Heart left ventricle (tissue), 16 donors: ENCODE measurements at regions not wholly inside any gene's neighbourhood (a gene's known extent, or its start where the extent isn't known, plus 50 kb on each side); places are given as distances from the start of the nearest gene placed in this dataset.

Experiments
- ATAC-seq, 4 donors: fragments of 200-7000 bp; cut with Tn5 transposase; one replicate each; pipeline ENCODE4 v1.9.1; 2020 to 2022; ENCODE audit warnings: moderate library complexity in 4 of 4, mild to moderate bottlenecking in 3 of 4, moderate number of reproducible peaks in 1 of 4
- DNase-seq, 5 donors: peaks; one replicate each; pipeline ENCODE4 v3.0.0-alpha.2; 2020
- H3K27ac ChIP-seq, 12 donors: fragments of 200-600 bp; sonication (generic) in 4 of 12; one replicate each; pipeline versions ENCODE4 v1.5.0 to v1.8.0; 2016 to 2022; ENCODE audit warnings: mild to moderate bottlenecking in 2 of 12
- H3K27me3 ChIP-seq, 9 donors: fragments of 200-600 bp; sonication (generic) in 2 of 9; one replicate each; pipeline versions ENCODE4 v1.5.1 to v1.8.0; 2016 to 2022; ENCODE audit warnings: mild to moderate bottlenecking in 3 of 9
- H3K36me3 ChIP-seq, 9 donors: fragments of 200-600 bp; sonication (generic) in 2 of 9; one replicate each; pipeline versions ENCODE4 v1.5.0 to v1.8.0; 2018 to 2022; ENCODE audit warnings: mild to moderate bottlenecking in 2 of 9
- H3K4me1 ChIP-seq, 12 donors: fragments of 200-600 bp; sonication (generic) in 4 of 12; one replicate each; pipeline versions ENCODE4 v1.5.0 to v1.8.0; 2016 to 2022; ENCODE audit warnings: mild to moderate bottlenecking in 3 of 12
- H3K4me3 ChIP-seq, 12 donors: fragments of 200-600 bp; sonication (generic) in 4 of 12; one replicate each; pipeline versions ENCODE4 v1.5.0 to v1.8.0; 2017 to 2022; ENCODE audit warnings: mild to moderate bottlenecking in 9 of 12, moderate library complexity in 4 of 12
- H3K9me3 ChIP-seq, 12 donors: fragments of 200-600 bp; sonication (generic) in 4 of 12; one replicate each; pipeline versions ENCODE4 v1.5.0 to v1.8.0; 2016 to 2022; ENCODE audit warnings: mild to moderate bottlenecking in 1 of 12
- CTCF ChIP-seq, 12 donors: fragments of 200-600 bp; sonication (generic) in 4 of 12; IDR thresholded peaks; one replicate each; pipeline versions ENCODE4 v1.5.0 to v1.8.0; 2018 to 2022; ENCODE audit warnings: antibody characterized with exemption in 12 of 12, mild to moderate bottlenecking in 5 of 12
- POLR2A ChIP-seq, 2 donors: fragments of 450-650 bp; IDR thresholded peaks; one replicate each; pipeline ENCODE4 v1.6.1; 2017; ENCODE audit warnings: antibody characterized with exemption in 2 of 2, mild to moderate bottlenecking in 2 of 2, moderate library complexity in 2 of 2
- WGBS, 4 donors: extraction: QIAGEN DNeasy Blood & Tissue Kit in 2 of 4; methylation state at CpG; one replicate each; pipeline versions ENCODE4 v1.1.5 to v1.1.7; 2013 to 2018; 5-methylcytosine and 5-hydroxymethylcytosine counted together
- intact Hi-C, 10 donors: fragments of 100-400 bp; cut with DNase I; formaldehyde crosslinking; loops; one replicate each; pipeline versions ENCODE4 v1.11.1 to v1.14.2; 2022
- donor health status: ischemic (EF 13 %, LVEDD 7.1; RV severe dilation, severe dysfunction).
- donor health status: healthy with polysubstance abuse.
- donor health status: DM: no; HTN: yes; CAD: no.
- donor health status: DM: no; HTN: no; CAD: no.
- donor health status: ischemic (EF 25% LVEDD 6.9; RV normal size, moderate dysfunction).
- donor health status: ischemic (EF 25% LVEDD 5.7; RV mildly dilated, moderate dysfunction).
- donor health status: healthy.
- donor health status: DM: yes; HTN: yes; CAD: no.
- donor health status: ischemic (EF 35%, LVEDD 5.7; RV mildly dilated, moderate dysfunction).
- donor health status: nonischemic (EF 11% LVEDD 7.7; RV severe dilation, severe dysfunction).
- donor health status: DM: yes; HTN: yes; CAD: no.
- donor health status: PGD.
- donor health status: ischemic (EF 29% LVEDD 5.4; RV normal size, mild dysfunction).
- donor health status: nonischemic (EF 23%, LVEDD 6.1; RV moderate dilation, normal function).

DNA sequence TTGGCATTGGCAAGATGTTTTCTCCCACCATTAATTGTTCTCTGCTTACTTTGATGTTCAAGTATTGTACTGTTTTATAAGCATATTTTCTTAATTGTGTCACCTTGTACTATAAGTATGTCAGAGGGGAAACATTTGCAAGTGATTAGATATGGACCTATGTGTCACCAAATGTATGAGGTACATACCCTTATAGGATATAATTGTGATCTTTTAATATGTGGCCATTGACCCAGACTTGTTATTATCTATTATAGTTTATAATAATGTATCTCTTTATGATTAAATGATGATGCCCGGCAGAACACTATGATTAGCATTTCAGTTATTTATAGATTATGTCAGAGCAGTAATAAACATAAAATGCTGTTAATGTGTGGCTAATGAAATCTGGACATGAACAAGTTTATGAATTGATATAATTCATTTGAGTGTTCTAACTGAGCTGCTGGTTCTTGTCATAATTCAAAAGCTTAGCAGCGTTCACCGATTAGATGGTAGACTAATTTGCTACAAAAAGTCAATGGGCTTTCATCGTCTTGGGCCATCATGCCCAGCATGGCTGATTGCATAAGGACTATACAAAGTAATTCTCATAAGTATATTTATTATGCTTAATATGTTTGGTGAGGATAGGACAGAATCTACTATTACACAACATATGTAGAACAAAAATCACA lies 480.9 kb upstream of the FANCL start:
- WGBS, 4 donors, result 64 to 70% (median 67%) methylated on average over 4 of the region's 4 CpGs
- ATAC-seq, result no peak
- TF ChIP-seq POLR2A (IDR thresholded peaks at IDR 0.05) (no peak), CTCF (IDR thresholded peaks at IDR 0.05) (no peak)
- H3K27me3 ChIP-seq, result no peaks in the 10 kb centered on the region
- no peaks in the 10 kb centered on the region for H3K9me3 ChIP-seq
- DNase-seq, result no peak
- no peaks in the 10 kb centered on the region for H3K4me1 ChIP-seq
- no peak overlapping the region for H3K4me3 ChIP-seq
- intact Hi-C loops, result no loop called here
- H3K27ac ChIP-seq, result no peak overlapping the region
- H3K36me3 ChIP-seq, result no peaks in the 10 kb centered on the region

- ATAC-seq (no peak), DNase-seq (no peak)
- intact Hi-C loops, result no loop called here
- no peak overlapping the region for H3K27ac ChIP-seq
- H3K27me3 ChIP-seq, result no peaks in the 10 kb centered on the region
- TF ChIP-seq CTCF (IDR thresholded peaks at IDR 0.05) (no peak), POLR2A (IDR thresholded peaks at IDR 0.05) (no peak)
- 50 to 55% (median 52%) methylated on average over 9 of the region's 9 CpGs for WGBS, 4 donors
- H3K4me3 ChIP-seq, result no peak overlapping the region
- no peaks in the 10 kb centered on the region for H3K9me3 ChIP-seq
- H3K4me1 ChIP-seq, result no peaks in the 10 kb centered on the region
- H3K36me3 ChIP-seq, result no peaks in the 10 kb centered on the region
These were observed 479.9 kb upstream of the FANCL start for GRCh38 chr2:58720770-58721697.

DNA sequence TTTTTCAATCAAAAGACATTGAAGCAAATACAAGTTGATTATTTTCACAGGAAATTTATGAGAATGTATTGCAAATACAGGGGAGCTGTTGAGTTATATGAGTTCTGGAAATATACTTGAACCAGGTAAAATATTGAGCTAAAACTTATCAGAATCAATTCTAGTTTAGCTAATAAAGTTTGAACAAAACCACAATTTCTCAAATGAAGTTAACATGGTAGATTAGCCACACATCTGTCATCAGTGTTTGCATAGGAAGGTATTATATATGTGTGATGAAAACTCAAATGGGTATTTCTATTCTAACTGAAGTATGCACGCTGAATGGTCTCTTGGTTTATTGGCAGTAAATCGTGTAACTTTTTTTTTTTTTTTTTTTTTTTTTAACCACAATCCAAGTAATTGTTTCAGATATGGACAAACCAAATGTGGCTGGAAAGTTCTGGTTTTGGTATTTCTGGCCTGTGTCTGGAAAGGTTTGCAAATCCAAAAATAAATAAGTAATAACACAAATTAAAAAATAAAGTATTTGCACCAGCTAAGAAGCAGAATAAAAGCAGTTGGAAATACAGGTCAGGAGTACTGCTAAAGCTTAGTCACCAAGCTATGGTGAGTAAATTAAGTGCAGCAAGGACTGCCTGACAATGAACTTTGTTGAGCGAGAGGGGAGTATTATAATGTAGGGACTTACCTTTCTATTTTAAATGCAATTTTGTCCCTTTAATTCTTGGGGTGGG lies 479.1 kb upstream of the FANCL start:
- no peak overlapping the region for H3K4me3 ChIP-seq
- WGBS, 4 donors, result 84 to 87% (median 85%) methylated on average over 3 of the region's 3 CpGs

More for the DNA sequence above, 479.1 kb upstream of the FANCL start:
- ATAC-seq (no peak), DNase-seq (no peak)
- Histone ChIP-seq H3K27me3 (no peaks in the 10 kb centered on the region), H3K27ac (no peak overlapping the region), H3K4me1 (no peaks in the 10 kb centered on the region), H3K36me3 (no peaks in the 10 kb centered on the region), H3K9me3 (no peaks in the 10 kb centered on the region)
- no peak for TF ChIP-seq POLR2A (IDR thresholded peaks at IDR 0.05)
- TF ChIP-seq CTCF (IDR thresholded peaks at IDR 0.05), result no peak
- intact Hi-C loops, result no loop called here
